ENCODE measurements at regions not wholly inside any gene's neighbourhood (a gene's known extent, or its start where the extent isn't known, plus 50 kb on each side); places are given as distances from the start of the nearest gene placed in this dataset.

- no peak overlapping the region for H3K4me3 ChIP-seq (ENCODE audit: low read depth in 1 of 3, low read length in 3 of 3)
- no peaks in the 10 kb centered on the region for H3K4me1 ChIP-seq (ENCODE audit: control insufficient read depth in 4 of 4, insufficient read depth in 4 of 4, low read length in 3 of 4)
- no peaks in the 10 kb centered on the region for H3K27me3 ChIP-seq (ENCODE audit: control insufficient read depth in 4 of 4, insufficient read depth in 4 of 4, low read length in 3 of 4)
- no peak overlapping the region for H3K9ac ChIP-seq (ENCODE audit: low read depth in 1 of 2, low read length in 2 of 2)
- WGBS: 61% methylated on average over 8 of the region's 8 CpGs
- DNase-seq (ENCODE audit: low spot score): no peak
- H3K36me3 ChIP-seq (ENCODE audit: control insufficient read depth in 4 of 4, insufficient read depth in 3 of 4, low read depth in 1 of 4, low read length in 3 of 4): no peaks in the 10 kb centered on the region
- H3K27ac ChIP-seq (ENCODE audit: low read depth in 1 of 2, low read length in 2 of 2): no peak overlapping the region
- no peak for TF ChIP-seq RAD21 (IDR thresholded peaks at IDR 0.05)
- no peak for TF ChIP-seq EGR1 (IDR thresholded peaks at IDR 0.05; ENCODE audit: low read depth in 2 of 2)
- TF ChIP-seq FOXA2 (IDR thresholded peaks at IDR 0.05): no peak
- no peak for TF ChIP-seq HNF4A (conservative IDR thresholded peaks at IDR 0.05)
- TF ChIP-seq FOXA1 (IDR thresholded peaks at IDR 0.05): no peak
- TF ChIP-seq SP1 (IDR thresholded peaks at IDR 0.05): no peak
- TF ChIP-seq NR2F2 (IDR thresholded peaks at IDR 0.05): no peak
- TF ChIP-seq, protein P1, sequence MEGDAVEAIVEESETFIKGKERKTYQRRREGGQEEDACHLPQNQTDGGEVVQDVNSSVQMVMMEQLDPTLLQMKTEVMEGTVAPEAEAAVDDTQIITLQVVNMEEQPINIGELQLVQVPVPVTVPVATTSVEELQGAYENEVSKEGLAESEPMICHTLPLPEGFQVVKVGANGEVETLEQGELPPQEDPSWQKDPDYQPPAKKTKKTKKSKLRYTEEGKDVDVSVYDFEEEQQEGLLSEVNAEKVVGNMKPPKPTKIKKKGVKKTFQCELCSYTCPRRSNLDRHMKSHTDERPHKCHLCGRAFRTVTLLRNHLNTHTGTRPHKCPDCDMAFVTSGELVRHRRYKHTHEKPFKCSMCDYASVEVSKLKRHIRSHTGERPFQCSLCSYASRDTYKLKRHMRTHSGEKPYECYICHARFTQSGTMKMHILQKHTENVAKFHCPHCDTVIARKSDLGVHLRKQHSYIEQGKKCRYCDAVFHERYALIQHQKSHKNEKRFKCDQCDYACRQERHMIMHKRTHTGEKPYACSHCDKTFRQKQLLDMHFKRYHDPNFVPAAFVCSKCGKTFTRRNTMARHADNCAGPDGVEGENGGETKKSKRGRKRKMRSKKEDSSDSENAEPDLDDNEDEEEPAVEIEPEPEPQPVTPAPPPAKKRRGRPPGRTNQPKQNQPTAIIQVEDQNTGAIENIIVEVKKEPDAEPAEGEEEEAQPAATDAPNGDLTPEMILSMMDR (IDR thresholded peaks at IDR 0.05; ENCODE audit: low read depth, low read length, missing input control): no peak
- no peak for TF ChIP-seq RXRA (IDR thresholded peaks at IDR 0.05)
- TF ChIP-seq HNF4G (IDR thresholded peaks at IDR 0.05): no peak
- no peak for TF ChIP-seq YY1 (IDR thresholded peaks at IDR 0.05)
- TF ChIP-seq, protein P2, sequence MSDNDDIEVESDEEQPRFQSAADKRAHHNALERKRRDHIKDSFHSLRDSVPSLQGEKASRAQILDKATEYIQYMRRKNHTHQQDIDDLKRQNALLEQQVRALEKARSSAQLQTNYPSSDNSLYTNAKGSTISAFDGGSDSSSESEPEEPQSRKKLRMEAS (IDR thresholded peaks at IDR 0.05): no peak
- no peak for TF ChIP-seq ATF3 (IDR thresholded peaks at IDR 0.05)
- TF ChIP-seq, protein P3, sequence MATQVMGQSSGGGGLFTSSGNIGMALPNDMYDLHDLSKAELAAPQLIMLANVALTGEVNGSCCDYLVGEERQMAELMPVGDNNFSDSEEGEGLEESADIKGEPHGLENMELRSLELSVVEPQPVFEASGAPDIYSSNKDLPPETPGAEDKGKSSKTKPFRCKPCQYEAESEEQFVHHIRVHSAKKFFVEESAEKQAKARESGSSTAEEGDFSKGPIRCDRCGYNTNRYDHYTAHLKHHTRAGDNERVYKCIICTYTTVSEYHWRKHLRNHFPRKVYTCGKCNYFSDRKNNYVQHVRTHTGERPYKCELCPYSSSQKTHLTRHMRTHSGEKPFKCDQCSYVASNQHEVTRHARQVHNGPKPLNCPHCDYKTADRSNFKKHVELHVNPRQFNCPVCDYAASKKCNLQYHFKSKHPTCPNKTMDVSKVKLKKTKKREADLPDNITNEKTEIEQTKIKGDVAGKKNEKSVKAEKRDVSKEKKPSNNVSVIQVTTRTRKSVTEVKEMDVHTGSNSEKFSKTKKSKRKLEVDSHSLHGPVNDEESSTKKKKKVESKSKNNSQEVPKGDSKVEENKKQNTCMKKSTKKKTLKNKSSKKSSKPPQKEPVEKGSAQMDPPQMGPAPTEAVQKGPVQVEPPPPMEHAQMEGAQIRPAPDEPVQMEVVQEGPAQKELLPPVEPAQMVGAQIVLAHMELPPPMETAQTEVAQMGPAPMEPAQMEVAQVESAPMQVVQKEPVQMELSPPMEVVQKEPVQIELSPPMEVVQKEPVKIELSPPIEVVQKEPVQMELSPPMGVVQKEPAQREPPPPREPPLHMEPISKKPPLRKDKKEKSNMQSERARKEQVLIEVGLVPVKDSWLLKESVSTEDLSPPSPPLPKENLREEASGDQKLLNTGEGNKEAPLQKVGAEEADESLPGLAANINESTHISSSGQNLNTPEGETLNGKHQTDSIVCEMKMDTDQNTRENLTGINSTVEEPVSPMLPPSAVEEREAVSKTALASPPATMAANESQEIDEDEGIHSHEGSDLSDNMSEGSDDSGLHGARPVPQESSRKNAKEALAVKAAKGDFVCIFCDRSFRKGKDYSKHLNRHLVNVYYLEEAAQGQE (IDR thresholded peaks at IDR 0.05): no peak
- TF ChIP-seq ZBTB33 (IDR thresholded peaks at IDR 0.05): no peak
- TF ChIP-seq GABPA (IDR thresholded peaks at IDR 0.05 in 1 of 2, conservative IDR thresholded peaks at IDR 0.05 in 1 of 2): no peak
- no peak for TF ChIP-seq JUND (IDR thresholded peaks at IDR 0.05)
- TF ChIP-seq TAF1 (conservative IDR thresholded peaks at IDR 0.05): no peak
- no peaks in the 10 kb centered on the region for H3K9me3 ChIP-seq (ENCODE audit: control insufficient read depth in 4 of 4, low read length in 3 of 4)
These were observed 440.4 kb downstream of the DMRT2 start for GRCh38 chr9:1490341-1491232.

Data from liver (tissue), 8 donors.